ENCODE measurements at regions not wholly inside any gene's neighbourhood (a gene's known extent, or its start where the extent isn't known, plus 50 kb on each side); places are given as distances from the start of the nearest gene placed in this dataset.

- DNase-seq (ENCODE audit: extremely low spot score), result no peak
- TF ChIP-seq FOXM1 (IDR thresholded peaks at IDR 0.05; ENCODE audit: borderline replicate concordance) (no peak), LEF1 (IDR thresholded peaks at IDR 0.05; ENCODE audit: borderline replicate concordance) (no peak), ZNF384 (IDR thresholded peaks at IDR 0.05) (no peak), CTBP1 (IDR thresholded peaks at IDR 0.05; ENCODE audit: borderline replicate concordance) (no peak)
- TF ChIP-seq, protein P1, sequence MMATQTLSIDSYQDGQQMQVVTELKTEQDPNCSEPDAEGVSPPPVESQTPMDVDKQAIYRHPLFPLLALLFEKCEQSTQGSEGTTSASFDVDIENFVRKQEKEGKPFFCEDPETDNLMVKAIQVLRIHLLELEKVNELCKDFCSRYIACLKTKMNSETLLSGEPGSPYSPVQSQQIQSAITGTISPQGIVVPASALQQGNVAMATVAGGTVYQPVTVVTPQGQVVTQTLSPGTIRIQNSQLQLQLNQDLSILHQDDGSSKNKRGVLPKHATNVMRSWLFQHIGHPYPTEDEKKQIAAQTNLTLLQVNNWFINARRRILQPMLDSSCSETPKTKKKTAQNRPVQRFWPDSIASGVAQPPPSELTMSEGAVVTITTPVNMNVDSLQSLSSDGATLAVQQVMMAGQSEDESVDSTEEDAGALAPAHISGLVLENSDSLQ (IDR thresholded peaks at IDR 0.05), result no peak
- POLR2A ChIA-PET, result no interaction called here
- CTCF ChIA-PET, result interaction anchor here (0.6 to 1.0 kb wide), 2 partner anchors 64 to 856 kb away, joined by 3 read pairs; no protein-coding TSS in a partner anchor
These were observed 66.1 kb upstream of the PPP1R26 start for GRCh38 chr9:135413461-135413860.

DNA sequence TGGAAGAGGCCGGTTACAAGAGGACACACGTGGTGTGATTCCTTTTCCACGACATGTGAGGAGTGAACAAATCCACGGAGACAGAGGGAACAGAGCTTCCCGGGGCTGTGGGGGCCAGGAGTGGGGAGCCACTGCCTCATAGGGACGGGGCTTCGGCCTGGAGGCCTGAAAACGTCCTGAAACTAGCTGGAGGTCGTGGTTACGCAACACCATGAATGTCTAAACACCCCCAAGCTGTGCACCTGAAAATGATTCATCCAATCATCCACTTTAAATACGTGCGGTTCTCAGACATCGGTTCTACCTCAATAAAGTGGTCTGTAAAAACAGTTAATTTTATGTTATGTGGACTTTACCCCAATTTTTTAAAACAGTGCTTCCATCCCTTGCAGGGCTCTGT, 65.3 kb upstream of the PPP1R26 start:
- DNase-seq (ENCODE audit: extremely low spot score), result no peak
- CTCF ChIA-PET, result no interaction called here
- POLR2A ChIA-PET, result no interaction called here
- no peak for TF ChIP-seq NFRKB (IDR thresholded peaks at IDR 0.05)
- no peak for TF ChIP-seq CTBP1 (IDR thresholded peaks at IDR 0.05; ENCODE audit: borderline replicate concordance)
- no peak for TF ChIP-seq ZNF384 (IDR thresholded peaks at IDR 0.05)
- no peak for TF ChIP-seq FOXK2 (IDR thresholded peaks at IDR 0.05)
- no peak for TF ChIP-seq TARDBP (IDR thresholded peaks at IDR 0.05)
- TF ChIP-seq BHLHE40 (IDR thresholded peaks at IDR 0.05; ENCODE audit: borderline replicate concordance), result no peak
- no peak for TF ChIP-seq LEF1 (IDR thresholded peaks at IDR 0.05; ENCODE audit: borderline replicate concordance)
- no peak for TF ChIP-seq L3MBTL2 (conservative IDR thresholded peaks at IDR 0.05)
- TF ChIP-seq SP1 (IDR thresholded peaks at IDR 0.05), result no peak
- no peak for TF ChIP-seq ELF4 (IDR thresholded peaks at IDR 0.05)
- no peak for TF ChIP-seq FOXA1 (IDR thresholded peaks at IDR 0.05)
- TF ChIP-seq ARNT (IDR thresholded peaks at IDR 0.05), result no peak

GRCh38 chr9:135415586-135415985, 64.0 kb upstream of the PPP1R26 start:
- POLR2A ChIA-PET, result no interaction called here
- DNase-seq (ENCODE audit: extremely low spot score), result no peak

DNA sequence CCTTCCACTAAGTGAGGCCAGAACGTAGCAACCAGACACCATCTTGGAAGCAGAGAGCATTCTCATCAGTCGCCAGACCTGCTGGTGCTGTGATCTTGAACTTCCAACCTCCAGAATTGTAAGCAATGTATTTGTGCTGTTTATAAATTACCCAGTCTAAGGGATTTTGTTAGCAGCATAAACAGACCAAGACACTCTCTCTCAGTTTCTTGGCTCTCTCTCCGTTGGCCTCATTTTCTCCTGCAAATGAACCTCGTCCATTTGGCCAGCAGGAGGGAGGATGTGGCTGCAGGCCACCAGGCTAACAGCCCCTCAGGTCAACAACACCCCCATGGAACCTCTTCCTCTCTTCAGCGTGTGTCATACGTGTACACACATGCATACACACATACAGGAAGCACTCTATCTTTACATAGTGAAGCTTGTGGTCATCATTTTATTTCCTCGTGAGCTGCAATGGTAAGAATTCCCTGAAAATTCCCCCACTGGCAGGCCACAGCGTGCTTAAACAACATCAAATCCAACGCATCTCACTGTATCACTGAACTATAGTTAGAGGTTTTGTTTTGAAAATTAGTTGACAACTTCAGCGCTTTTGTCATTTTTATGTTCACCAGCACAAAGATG, 62.8 kb upstream of the PPP1R26 start:
- TF ChIP-seq FOXM1 (IDR thresholded peaks at IDR 0.05; ENCODE audit: borderline replicate concordance), result no peak
- no peak for TF ChIP-seq LEF1 (IDR thresholded peaks at IDR 0.05; ENCODE audit: borderline replicate concordance)
- TF ChIP-seq L3MBTL2 (conservative IDR thresholded peaks at IDR 0.05), result no peak
- no peak for TF ChIP-seq HDGF (IDR thresholded peaks at IDR 0.05; ENCODE audit: borderline replicate concordance)
- TF ChIP-seq TARDBP (IDR thresholded peaks at IDR 0.05), result no peak
- TF ChIP-seq SP1 (IDR thresholded peaks at IDR 0.05), result no peak
- TF ChIP-seq ZNF384 (IDR thresholded peaks at IDR 0.05), result no peak
- POLR2A ChIA-PET, result no interaction called here
- CTCF ChIA-PET, result no interaction called here
- no peak for DNase-seq (ENCODE audit: extremely low spot score)

More at GRCh38 chr9:135415586-135415985, 64.0 kb upstream of the PPP1R26 start:
- TF ChIP-seq CTBP1 (IDR thresholded peaks at IDR 0.05; ENCODE audit: borderline replicate concordance) (no peak), NFRKB (IDR thresholded peaks at IDR 0.05) (no peak), ELF4 (IDR thresholded peaks at IDR 0.05) (no peak), FOXK2 (IDR thresholded peaks at IDR 0.05) (no peak), HDGF (IDR thresholded peaks at IDR 0.05; ENCODE audit: borderline replicate concordance) (no peak), BHLHE40 (IDR thresholded peaks at IDR 0.05; ENCODE audit: borderline replicate concordance) (no peak)
- CTCF ChIA-PET, result interaction anchor here (1.0 kb wide), 1 partner anchor 11 kb away, joined by 3 read pairs; no protein-coding TSS in a partner anchor

DNA sequence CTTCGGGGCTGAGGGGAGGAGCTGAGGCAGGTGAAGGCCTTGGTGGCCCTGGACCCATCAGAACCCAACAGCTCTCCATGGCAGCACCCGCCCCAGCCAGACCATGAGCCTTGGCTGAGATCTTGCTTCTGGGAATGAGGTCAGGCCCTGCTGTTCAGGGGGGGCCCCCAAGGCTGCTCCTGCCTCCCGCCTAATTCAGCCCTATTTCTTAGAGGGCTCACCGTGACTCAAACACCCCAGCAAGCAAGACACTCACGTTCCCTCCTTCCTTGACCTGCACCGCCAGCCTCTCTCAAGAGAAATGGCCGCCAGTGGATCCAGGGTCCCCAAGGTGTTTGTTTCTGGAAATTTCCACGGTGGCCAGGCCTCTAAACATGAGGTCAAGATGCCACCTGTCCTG, 61.4 kb upstream of the PPP1R26 start:
- no peak for TF ChIP-seq LEF1 (IDR thresholded peaks at IDR 0.05; ENCODE audit: borderline replicate concordance)
- no peak for TF ChIP-seq FOXM1 (IDR thresholded peaks at IDR 0.05; ENCODE audit: borderline replicate concordance)
- TF ChIP-seq ELF4 (IDR thresholded peaks at IDR 0.05), result no peak
- no peak for TF ChIP-seq CTBP1 (IDR thresholded peaks at IDR 0.05; ENCODE audit: borderline replicate concordance)
- no peak for TF ChIP-seq BHLHE40 (IDR thresholded peaks at IDR 0.05; ENCODE audit: borderline replicate concordance)
- no peak for TF ChIP-seq FOXA1 (IDR thresholded peaks at IDR 0.05)
- TF ChIP-seq HDGF (IDR thresholded peaks at IDR 0.05; ENCODE audit: borderline replicate concordance), result no peak
- no peak for TF ChIP-seq L3MBTL2 (conservative IDR thresholded peaks at IDR 0.05)
- TF ChIP-seq, protein P1 (IDR thresholded peaks at IDR 0.05), result no peak
- no peak for TF ChIP-seq NFRKB (IDR thresholded peaks at IDR 0.05)
- TF ChIP-seq TARDBP (IDR thresholded peaks at IDR 0.05), result no peak
- TF ChIP-seq SP1 (IDR thresholded peaks at IDR 0.05), result no peak
- TF ChIP-seq SUZ12 (IDR thresholded peaks at IDR 0.05), result no peak
- TF ChIP-seq ZNF384 (IDR thresholded peaks at IDR 0.05), result no peak
- no peak for TF ChIP-seq ARNT (IDR thresholded peaks at IDR 0.05)
- TF ChIP-seq FOXK2 (IDR thresholded peaks at IDR 0.05), result no peak
- ChIA-PET CTCF (no interaction called here), POLR2A (no interaction called here)
- DNase-seq (ENCODE audit: extremely low spot score), result no peak

- CTCF ChIA-PET, result no interaction called here
- TF ChIP-seq ARNT (IDR thresholded peaks at IDR 0.05) (no peak), SP1 (IDR thresholded peaks at IDR 0.05) (no peak), ELF4 (IDR thresholded peaks at IDR 0.05) (no peak), FOXK2 (IDR thresholded peaks at IDR 0.05) (no peak)
- DNase-seq (ENCODE audit: extremely low spot score), result peak; percentile 3
- POLR2A ChIA-PET, result no interaction called here
These were observed 60.5 kb upstream of the PPP1R26 start for GRCh38 chr9:135419106-135419505.

DNA sequence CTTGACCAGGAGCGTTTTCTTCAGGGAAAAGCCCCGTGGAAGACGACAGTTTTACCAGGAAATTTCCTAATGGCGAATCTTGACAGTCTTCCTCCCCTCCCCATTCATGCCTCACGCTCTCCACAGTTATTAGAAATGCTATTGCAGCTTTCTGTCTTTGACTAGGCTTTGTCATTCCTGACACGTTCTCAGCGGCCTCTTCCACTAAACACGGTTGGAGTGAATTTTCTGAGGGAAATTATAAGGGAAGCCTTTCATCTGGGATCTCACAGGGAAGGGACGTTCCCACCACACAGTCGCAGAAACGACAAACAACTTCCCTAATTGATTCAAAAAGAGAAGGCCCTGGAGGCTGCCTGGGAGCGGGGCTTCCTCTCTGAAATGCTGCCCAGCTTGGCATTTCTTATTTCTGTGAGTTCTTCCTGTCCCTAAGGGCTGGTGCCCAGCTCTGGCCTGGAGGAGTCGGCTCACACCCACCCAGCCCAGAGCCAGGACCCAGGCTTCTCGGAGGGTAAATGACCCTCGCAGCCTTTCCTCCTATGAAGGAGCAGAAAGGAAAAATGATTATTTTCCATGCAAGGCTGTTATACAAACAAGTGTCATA, 57.1 kb upstream of the PPP1R26 start:
- TF ChIP-seq BHLHE40 (IDR thresholded peaks at IDR 0.05; ENCODE audit: borderline replicate concordance) (no peak), ARNT (IDR thresholded peaks at IDR 0.05) (no peak), FOXA1 (IDR thresholded peaks at IDR 0.05) (no peak), LEF1 (IDR thresholded peaks at IDR 0.05; ENCODE audit: borderline replicate concordance) (no peak), FOXM1 (IDR thresholded peaks at IDR 0.05; ENCODE audit: borderline replicate concordance) (no peak), TARDBP (IDR thresholded peaks at IDR 0.05) (no peak), HDGF (IDR thresholded peaks at IDR 0.05; ENCODE audit: borderline replicate concordance) (no peak), NFRKB (IDR thresholded peaks at IDR 0.05) (no peak), ZNF384 (IDR thresholded peaks at IDR 0.05) (no peak), CTBP1 (IDR thresholded peaks at IDR 0.05; ENCODE audit: borderline replicate concordance) (no peak), SUZ12 (IDR thresholded peaks at IDR 0.05) (no peak), ELF4 (IDR thresholded peaks at IDR 0.05) (no peak), SP1 (IDR thresholded peaks at IDR 0.05) (no peak), L3MBTL2 (conservative IDR thresholded peaks at IDR 0.05) (no peak)
- TF ChIP-seq, protein P1 (IDR thresholded peaks at IDR 0.05), result no peak
- no peak for DNase-seq (ENCODE audit: extremely low spot score)
- ChIA-PET POLR2A (no interaction called here), CTCF (no interaction called here)

Data from HEK293T (cell line).